H9 (cell line): ENCODE measurements at regions not wholly inside any gene's neighbourhood (a gene's known extent, or its start where the extent isn't known, plus 50 kb on each side); places are given as distances from the start of the nearest gene placed in this dataset.

Experiments
- DNase-seq: peaks from one replicate; pipeline ENCODE4 v3.0.0-alpha.2; 2017
- H2AFZ ChIP-seq: one replicate; pipeline ENCODE4 v1.6.1; 2013; ENCODE audit warnings: mild to moderate bottlenecking, low read length, control low read depth, moderate library complexity
- H2AK5ac ChIP-seq: 2 replicates; pipeline ENCODE4 v1.6.1; 2013; ENCODE audit warnings: low read length, control low read depth, mixed read lengths; ENCODE audit not compliant: insufficient read length
- H2BK120ac ChIP-seq: one replicate; pipeline ENCODE4 v1.6.1; 2013; ENCODE audit warnings: low read depth, mild to moderate bottlenecking, low read length, control low read depth, inconsistent platforms; ENCODE audit not compliant: poor library complexity, severe bottlenecking
- H2BK12ac ChIP-seq: 2 replicates; pipeline ENCODE4 v1.6.1; 2013; ENCODE audit warnings: low read length, control low read depth, mixed read lengths, low read depth; ENCODE audit not compliant: insufficient read length
- H2BK15ac ChIP-seq: 2 replicates; pipeline ENCODE4 v1.6.1; 2013; ENCODE audit warnings: low read depth, low read length, control low read depth
- H2BK20ac ChIP-seq: one replicate; pipeline ENCODE4 v1.6.1; 2013; ENCODE audit warnings: low read depth, mild to moderate bottlenecking, low read length, control low read depth, inconsistent platforms; ENCODE audit not compliant: poor library complexity, severe bottlenecking
- H2BK5ac ChIP-seq: 2 replicates; pipeline ENCODE4 v1.6.1; 2013; ENCODE audit warnings: low read length, control low read depth, mixed read lengths; ENCODE audit not compliant: insufficient read length
- H3K14ac ChIP-seq: 2 replicates; pipeline ENCODE4 v1.6.1; 2013; ENCODE audit warnings: low read length, control low read depth; ENCODE audit not compliant: insufficient read depth
- H3K18ac ChIP-seq: 2 replicates; pipeline ENCODE4 v1.6.1; 2013; ENCODE audit warnings: low read depth, mild to moderate bottlenecking, mixed read lengths, low read length, control low read depth; ENCODE audit not compliant: insufficient read length
- H3K23ac ChIP-seq: 2 replicates; pipeline ENCODE4 v1.6.1; 2013; ENCODE audit warnings: low read length, control low read depth, mixed read lengths, low read depth; ENCODE audit not compliant: insufficient read length
- H3K23me2 ChIP-seq: 2 replicates; pipeline ENCODE4 v1.6.1; 2013; ENCODE audit warnings: low read depth, mild to moderate bottlenecking, mixed read lengths, low read length, control low read depth; ENCODE audit not compliant: insufficient read length, poor library complexity, severe bottlenecking
- H3K27ac ChIP-seq: 2 replicates; pipeline ENCODE4 v1.5.1; 2013; ENCODE audit warnings: low read length, control low read depth, mixed read lengths, low read depth; ENCODE audit not compliant: insufficient read length
- H3K27me3 ChIP-seq: 2 replicates; pipeline ENCODE4 v1.6.1; 2013; ENCODE audit warnings: low read length, control low read depth, inconsistent platforms; ENCODE audit not compliant: insufficient read depth
- H3K4ac ChIP-seq: 2 replicates; pipeline ENCODE4 v1.6.1; 2013; ENCODE audit warnings: low read depth, mild to moderate bottlenecking, control low read depth, inconsistent platforms, low read length, moderate library complexity
- H3K4me1 ChIP-seq: 2 replicates; pipeline ENCODE4 v1.6.1; 2013; ENCODE audit warnings: low read length, control low read depth, inconsistent platforms; ENCODE audit not compliant: insufficient read depth
- H3K4me2 ChIP-seq: 2 replicates; pipeline ENCODE4 v1.6.1; 2013; ENCODE audit warnings: low read length, control low read depth, mixed read lengths; ENCODE audit not compliant: insufficient read length, insufficient read depth
- H3K56ac ChIP-seq: 2 replicates; pipeline ENCODE4 v1.6.1; 2013; ENCODE audit warnings: low read depth, mild to moderate bottlenecking, mixed read lengths, low read length, control low read depth; ENCODE audit not compliant: insufficient read length
- H3K79me1 ChIP-seq: 2 replicates; pipeline ENCODE4 v1.6.1; 2013; ENCODE audit warnings: low read depth, mild to moderate bottlenecking, moderate library complexity, low read length, control low read depth, inconsistent platforms; ENCODE audit not compliant: insufficient read depth, poor library complexity, severe bottlenecking
- H3K79me2 ChIP-seq: 2 replicates; pipeline ENCODE4 v1.6.1; 2013; ENCODE audit warnings: low read length, control low read depth, inconsistent platforms; ENCODE audit not compliant: insufficient read depth
- H3K9ac ChIP-seq: 2 replicates; pipeline ENCODE4 v1.6.1; 2013; ENCODE audit warnings: low read length, control low read depth, mixed read lengths; ENCODE audit not compliant: insufficient read length; ENCODE audit errors: extremely low read depth
- H3K9me3 ChIP-seq: one replicate; pipeline ENCODE4 v1.6.1; 2013; ENCODE audit warnings: low read depth, low read length, inconsistent platforms; ENCODE audit not compliant: control insufficient read depth
- H3T11ph ChIP-seq: one replicate; pipeline ENCODE4 v1.6.1; 2013; ENCODE audit warnings: mild to moderate bottlenecking, low read length, control low read depth, inconsistent platforms
- H4K20me1 ChIP-seq: one replicate; pipeline ENCODE4 v1.6.1; 2013; ENCODE audit not compliant: control insufficient read depth, insufficient read length, insufficient read depth
- H4K5ac ChIP-seq: 2 replicates; pipeline ENCODE4 v1.6.1; 2013; ENCODE audit warnings: low read depth, mild to moderate bottlenecking, mixed read lengths, low read length, control low read depth; ENCODE audit not compliant: insufficient read length
- H4K8ac ChIP-seq: replicated peaks from 2 replicates; pipeline ENCODE4 v1.6.1; 2013; ENCODE audit warnings: low read length, control low read depth, mixed read lengths, low read depth; ENCODE audit not compliant: insufficient read length
- H4K91ac ChIP-seq: 2 replicates; pipeline ENCODE4 v1.6.1; 2013; ENCODE audit warnings: low read depth, mild to moderate bottlenecking, moderate library complexity, mixed read lengths, low read length, control low read depth; ENCODE audit not compliant: insufficient read length
- H3K27ac Mint-ChIP-seq, 3 experiments: 2 replicates in 2 of 3; 3 replicates in 1 of 3; pipeline ENCODE4 v1.8.0; 2020 to 2021; ENCODE audit warnings: mixed read lengths in 3 of 3, mild to moderate bottlenecking in 1 of 3, moderate library complexity in 1 of 3
- H3K27me3 Mint-ChIP-seq: 2 replicates; pipeline ENCODE4 v1.8.0; 2021; ENCODE audit warnings: low read depth, mild to moderate bottlenecking, moderate library complexity, mixed read lengths
- H3K36me3 Mint-ChIP-seq, 3 experiments: 2 replicates in 2 of 3; 3 replicates in 1 of 3; pipeline ENCODE4 v1.8.0; 2020 to 2021; ENCODE audit warnings: low read depth in 3 of 3, mixed read lengths in 3 of 3; ENCODE audit not compliant: insufficient read depth in 1 of 3
- H3K4me1 Mint-ChIP-seq, 2 experiments: 2 replicates each; pipeline ENCODE4 v1.8.0; 2020; ENCODE audit warnings: mixed read lengths in 2 of 2
- H3K4me3 Mint-ChIP-seq, 2 experiments: 2 replicates in 1 of 2; 3 replicates in 1 of 2; pipeline ENCODE4 v1.8.0; 2020 to 2021; ENCODE audit warnings: mild to moderate bottlenecking in 2 of 2, mixed read lengths in 2 of 2, moderate library complexity in 1 of 2
- H3K9me3 Mint-ChIP-seq, 2 experiments: 2 replicates in 1 of 2; 3 replicates in 1 of 2; pipeline ENCODE4 v1.8.0; 2020; ENCODE audit warnings: mild to moderate bottlenecking in 2 of 2, mixed read lengths in 2 of 2, moderate library complexity in 1 of 2
- CTCF ChIP-seq: fragments of 200-600 bp; sonication (generic); conservative IDR thresholded peaks from 3 replicates; pipeline ENCODE4 v1.8.0; 2021; ENCODE audit warnings: antibody characterized with exemption, mild to moderate bottlenecking
- WGBS: extraction: QIAGEN DNeasy Blood & Tissue Kit; methylation state at CpG from one replicate; pipeline ENCODE4 v1.1.7; 2013; ENCODE audit warnings: missing lambda C conversion rate, low lambda C conversion rate, mixed read lengths; ENCODE audit not compliant: insufficient read length; ENCODE audit errors: extremely low coverage; 5-methylcytosine and 5-hydroxymethylcytosine counted together

GRCh38 chrX:107574054-107574683, 54.1 kb upstream of the PRPS1 start:
- H3K56ac ChIP-seq, result no peak overlapping the region
- no peak overlapping the region for H2AK5ac ChIP-seq
- H3K36me3 Mint-ChIP-seq, result peaks cover 0 to 10% (median 4%) of the 10 kb centered on the region in 3 experiments; a peak in 3 of 7 replicates
- no peak overlapping the region for H4K5ac ChIP-seq
- no peak overlapping the region for H4K91ac ChIP-seq
- H2BK12ac ChIP-seq, result no peak overlapping the region
- no peak for DNase-seq
- no peaks in the 10 kb centered on the region for H3K79me1 ChIP-seq
- H3K9me3 Mint-ChIP-seq, result peaks cover 0 to 46% of the 10 kb centered on the region in 2 experiments; a peak in 2 of 5 replicates
- H3K4me3 Mint-ChIP-seq, result no peak overlapping the region
- no peak overlapping the region for H2BK120ac ChIP-seq
- no peak overlapping the region for H3K23ac ChIP-seq
- H3T11ph ChIP-seq, result no peak overlapping the region
- no peaks in the 10 kb centered on the region for H3K4me1 ChIP-seq
- no peak overlapping the region for H3K4me2 ChIP-seq
- no peak overlapping the region for H2BK20ac ChIP-seq
- H3K9ac ChIP-seq, result no peak overlapping the region
- no CpG with 5 or more reads among the region's 3 CpGs for WGBS
- H3K4me1 Mint-ChIP-seq, result peaks cover 2 to 5% of the 10 kb centered on the region in 2 experiments; a peak in 2 of 4 replicates
- H3K4ac ChIP-seq, result no peak overlapping the region
- no peaks in the 10 kb centered on the region for H3K79me2 ChIP-seq
- no peak for TF ChIP-seq CTCF
- no peak overlapping the region for H4K8ac ChIP-seq
- H3K14ac ChIP-seq, result no peak overlapping the region
- no peak overlapping the region for H3K18ac ChIP-seq
- no peak overlapping the region for H3K27ac Mint-ChIP-seq
- no peak overlapping the region for H3K27ac ChIP-seq
- H2BK5ac ChIP-seq, result no peak overlapping the region
- no peak overlapping the region for H2AFZ ChIP-seq
- no peaks in the 10 kb centered on the region for H3K23me2 ChIP-seq
- no peak overlapping the region for H2BK15ac ChIP-seq
- 0 out of 2 replicates have a peak, but pooled peaks cover 3% of the 10 kb centered on the region for H3K27me3 Mint-ChIP-seq
- no peaks in the 10 kb centered on the region for H3K27me3 ChIP-seq
- peaks cover 5% of the 10 kb centered on the region for H3K9me3 ChIP-seq
- no peaks in the 10 kb centered on the region for H4K20me1 ChIP-seq
